Tibial nerve (tissue), 4 donors: ENCODE measurements at regions not wholly inside any gene's neighbourhood (a gene's known extent, or its start where the extent isn't known, plus 50 kb on each side); places are given as distances from the start of the nearest gene placed in this dataset.

Experiments
- DNase-seq, 2 donors: peaks; one replicate each; pipeline ENCODE4 v3.0.0-alpha.2; 2019; ENCODE audit warnings: low spot score in 2 of 2
- H3K27ac ChIP-seq, 4 donors: fragments of 200-600 bp; sonication (generic) in 3 of 4; one replicate each; pipeline ENCODE4 v1.5.1; 2017 to 2019; ENCODE audit warnings: mild to moderate bottlenecking in 1 of 4
- H3K27me3 ChIP-seq, 2 donors: fragments of 200-600 bp; sonication (generic) in 1 of 2; one replicate each; pipeline versions ENCODE4 v1.5.1 to v1.6.0; 2017 to 2019
- H3K36me3 ChIP-seq, 3 donors: fragments of 200-600 bp; sonication (generic); one replicate each; pipeline ENCODE4 v1.5.1; 2018 to 2019
- H3K4me1 ChIP-seq, 4 donors: fragments of 200-600 bp; sonication (generic) in 3 of 4; one replicate each; pipeline ENCODE4 v1.5.1; 2017 to 2019
- H3K4me3 ChIP-seq, 4 donors: fragments of 200-600 bp; sonication (generic) in 3 of 4; one replicate each; pipeline ENCODE4 v1.5.1; 2017 to 2019; ENCODE audit warnings: mild to moderate bottlenecking in 1 of 4, moderate library complexity in 1 of 4
- H3K9me3 ChIP-seq, 4 donors: fragments of 200-600 bp; sonication (generic) in 3 of 4; one replicate each; pipeline ENCODE4 v1.5.1; 2017 to 2019
- EP300 ChIP-seq, 2 donors: sonication (generic); formaldehyde crosslinking; IDR thresholded peaks; one replicate each; pipeline ENCODE4 v1.6.1; 2017; ENCODE audit warnings: antibody characterized with exemption in 2 of 2, mild to moderate bottlenecking in 1 of 2
- POLR2A ChIP-seq, 2 donors: fragments of 450-650 bp; IDR thresholded peaks; one replicate each; pipeline ENCODE4 v1.6.1; 2017; ENCODE audit warnings: antibody characterized with exemption in 2 of 2, mild to moderate bottlenecking in 2 of 2, moderate library complexity in 2 of 2
- WGBS, 2 donors: methylation state at CpG; one replicate each; pipeline ENCODE4 v1.1.5; 2018; 5-methylcytosine and 5-hydroxymethylcytosine counted together
- TF ChIP-seq, protein P1 (sequence below), 5 experiments: fragments of 200-600 bp in 3 of 5; fragments of 450-650 bp in 2 of 5; sonication (generic) in 3 of 5; IDR thresholded peaks; one replicate each; pipeline ENCODE4 v1.5.1; 2016 to 2019; ENCODE audit warnings: antibody characterized with exemption in 5 of 5, mild to moderate bottlenecking in 3 of 5, moderate library complexity in 2 of 5

DNA sequence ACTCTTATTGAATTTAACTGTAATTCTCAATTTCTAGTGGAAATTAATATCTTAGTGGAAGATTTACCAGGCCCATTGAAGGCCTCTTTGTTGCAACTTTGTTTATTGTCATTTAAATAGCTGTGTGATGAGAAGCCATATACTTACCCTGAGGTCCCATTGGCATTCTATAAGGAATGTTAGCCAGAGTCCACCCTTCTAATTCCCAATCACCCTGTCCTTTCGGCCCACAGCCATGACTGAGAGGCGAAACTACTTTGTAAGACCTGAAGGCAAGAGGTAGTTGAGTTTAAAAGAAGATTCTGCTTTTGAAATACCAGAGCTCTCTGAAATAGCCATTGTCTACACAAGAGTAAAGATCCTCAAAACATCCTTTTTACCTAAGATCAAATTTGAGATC lies 290.5 kb upstream of the RARB start:
- Histone ChIP-seq H3K36me3 (no peaks in the 10 kb centered on the region), H3K9me3 (peaks cover 0 to 9% (median 0%) of the 10 kb centered on the region in 4 donors), H3K4me1 (no peaks in the 10 kb centered on the region), H3K27ac (no peak overlapping the region), H3K27me3 (no peaks in the 10 kb centered on the region), H3K4me3 (no peak overlapping the region)
- WGBS, 2 donors = 92 to 94% methylated on average over 2 of the region's 2 CpGs
- DNase-seq = no peak
- TF ChIP-seq POLR2A (IDR thresholded peaks at IDR 0.05) (no peak), EP300 (IDR thresholded peaks at IDR 0.05) (no peak)
- TF ChIP-seq, protein P1, sequence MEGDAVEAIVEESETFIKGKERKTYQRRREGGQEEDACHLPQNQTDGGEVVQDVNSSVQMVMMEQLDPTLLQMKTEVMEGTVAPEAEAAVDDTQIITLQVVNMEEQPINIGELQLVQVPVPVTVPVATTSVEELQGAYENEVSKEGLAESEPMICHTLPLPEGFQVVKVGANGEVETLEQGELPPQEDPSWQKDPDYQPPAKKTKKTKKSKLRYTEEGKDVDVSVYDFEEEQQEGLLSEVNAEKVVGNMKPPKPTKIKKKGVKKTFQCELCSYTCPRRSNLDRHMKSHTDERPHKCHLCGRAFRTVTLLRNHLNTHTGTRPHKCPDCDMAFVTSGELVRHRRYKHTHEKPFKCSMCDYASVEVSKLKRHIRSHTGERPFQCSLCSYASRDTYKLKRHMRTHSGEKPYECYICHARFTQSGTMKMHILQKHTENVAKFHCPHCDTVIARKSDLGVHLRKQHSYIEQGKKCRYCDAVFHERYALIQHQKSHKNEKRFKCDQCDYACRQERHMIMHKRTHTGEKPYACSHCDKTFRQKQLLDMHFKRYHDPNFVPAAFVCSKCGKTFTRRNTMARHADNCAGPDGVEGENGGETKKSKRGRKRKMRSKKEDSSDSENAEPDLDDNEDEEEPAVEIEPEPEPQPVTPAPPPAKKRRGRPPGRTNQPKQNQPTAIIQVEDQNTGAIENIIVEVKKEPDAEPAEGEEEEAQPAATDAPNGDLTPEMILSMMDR (IDR thresholded peaks at IDR 0.05) = no peak

DNA sequence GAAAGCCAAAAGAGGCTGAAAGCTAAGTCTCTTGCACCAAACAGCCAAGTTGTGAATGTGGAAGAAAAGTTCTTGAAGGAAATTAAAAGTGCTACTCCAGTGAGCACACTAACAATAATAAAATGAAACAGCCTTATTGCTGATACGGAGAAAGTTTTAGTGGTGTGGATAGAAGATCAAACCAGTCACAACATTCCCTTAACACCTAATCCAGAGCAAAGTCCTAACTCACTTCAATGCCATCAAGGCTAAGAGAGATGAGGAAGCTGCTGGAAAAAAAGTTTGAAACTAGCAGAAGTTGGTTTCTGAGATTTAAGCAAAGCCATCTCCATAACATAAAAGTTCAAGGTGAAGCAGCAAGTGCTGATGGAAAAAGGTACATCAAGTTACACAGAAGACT lies 288.8 kb upstream of the RARB start:
- no peak overlapping the region for H3K27ac ChIP-seq
- no peaks in the 10 kb centered on the region for H3K36me3 ChIP-seq
- H3K4me3 ChIP-seq = no peak overlapping the region
- no peak for TF ChIP-seq EP300 (IDR thresholded peaks at IDR 0.05)
- TF ChIP-seq, protein P1 (IDR thresholded peaks at IDR 0.05) = no peak
- TF ChIP-seq POLR2A (IDR thresholded peaks at IDR 0.05) = no peak
- 81% methylated on average over 1 of the region's 1 CpG for WGBS, 2 donors
- peaks cover 0 to 9% (median 0%) of the 10 kb centered on the region in 4 donors for H3K9me3 ChIP-seq
- no peaks in the 10 kb centered on the region for H3K4me1 ChIP-seq
- H3K27me3 ChIP-seq = no peaks in the 10 kb centered on the region
- no peak for DNase-seq

DNA sequence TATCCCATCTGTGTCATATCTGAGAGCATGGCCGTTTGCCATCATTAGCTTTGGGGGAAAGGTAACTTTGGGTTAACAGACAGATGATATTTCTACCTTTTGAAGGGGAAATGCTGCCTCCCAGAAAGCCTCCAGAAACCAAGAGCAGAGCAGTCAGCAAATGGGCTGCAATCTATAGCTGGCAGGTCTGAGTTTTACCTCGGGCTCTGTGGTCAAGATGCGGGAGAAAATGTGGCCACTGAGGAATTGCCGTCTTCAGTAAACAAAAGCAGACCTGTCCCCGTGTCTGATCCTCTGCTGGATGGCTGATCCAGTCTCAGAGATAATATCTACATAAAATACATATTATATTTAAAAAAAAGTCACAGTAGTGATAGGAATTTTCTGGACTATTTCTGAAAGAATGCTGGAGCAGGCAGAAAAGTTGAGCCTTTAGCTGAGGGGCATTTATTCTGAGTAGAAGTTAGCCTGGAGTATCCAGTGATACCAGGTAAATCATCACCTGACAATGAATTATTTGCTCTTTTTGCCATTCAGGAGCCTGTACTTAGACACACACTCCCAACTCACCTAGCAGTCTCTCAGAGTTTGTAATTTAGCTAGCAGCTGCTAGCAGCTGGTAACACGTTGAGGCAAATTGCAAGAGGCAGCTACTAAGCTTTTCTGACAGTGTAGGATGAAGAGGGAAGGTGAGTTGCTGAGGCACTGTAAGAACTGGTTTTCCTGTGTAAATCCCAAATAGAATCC lies 285.3 kb upstream of the RARB start:
- no peak overlapping the region for H3K27ac ChIP-seq
- no peak for DNase-seq
- no peaks in the 10 kb centered on the region for H3K4me1 ChIP-seq
- H3K27me3 ChIP-seq = no peaks in the 10 kb centered on the region
- TF ChIP-seq EP300 (IDR thresholded peaks at IDR 0.05) (no peak), POLR2A (IDR thresholded peaks at IDR 0.05) (no peak)
- TF ChIP-seq, protein P1 (IDR thresholded peaks at IDR 0.05) = no peak
- H3K36me3 ChIP-seq = no peaks in the 10 kb centered on the region
- 65 to 76% methylated on average over 6 of the region's 6 CpGs for WGBS, 2 donors
- H3K4me3 ChIP-seq = no peak overlapping the region
- peaks cover 0 to 9% (median 0%) of the 10 kb centered on the region in 4 donors for H3K9me3 ChIP-seq

DNA sequence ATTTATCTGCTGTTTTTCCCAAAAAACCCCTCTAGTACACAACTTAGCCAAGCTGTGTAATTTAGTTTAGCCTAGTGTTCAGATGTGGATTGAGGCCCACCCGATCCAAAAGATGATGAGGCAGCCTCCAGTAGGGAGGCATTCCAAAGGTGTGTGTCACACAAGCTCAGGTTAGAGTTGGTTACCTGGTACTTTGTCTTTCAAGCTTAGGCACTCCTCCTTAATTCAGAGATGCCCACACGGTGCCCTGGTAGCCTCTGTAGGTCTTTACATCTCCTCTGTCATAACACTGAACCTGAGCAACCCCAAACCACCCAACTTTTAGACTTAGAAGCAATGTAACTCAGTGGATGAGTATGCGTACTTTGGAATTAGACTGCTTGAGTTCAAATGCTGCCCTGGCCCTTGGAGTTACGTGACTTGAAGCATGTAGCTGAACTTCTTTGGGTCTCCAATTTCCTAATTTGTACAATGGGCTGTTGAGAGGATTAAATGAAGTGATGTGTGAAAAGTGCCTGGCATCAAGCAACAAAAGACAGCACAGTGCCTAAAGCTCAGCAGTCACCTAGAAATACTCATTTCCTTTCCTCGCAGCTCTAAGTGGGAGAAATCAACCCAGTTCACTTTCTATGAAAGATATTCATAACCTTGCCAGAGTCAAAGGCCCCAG lies 284.6 kb upstream of the RARB start:
- Histone ChIP-seq H3K4me3 (no peak overlapping the region), H3K36me3 (no peaks in the 10 kb centered on the region), H3K27me3 (no peaks in the 10 kb centered on the region), H3K27ac (no peak overlapping the region), H3K4me1 (no peaks in the 10 kb centered on the region), H3K9me3 (peaks cover 0 to 9% (median 0%) of the 10 kb centered on the region in 4 donors)
- TF ChIP-seq, protein P1 (IDR thresholded peaks at IDR 0.05) = no peak
- TF ChIP-seq POLR2A (IDR thresholded peaks at IDR 0.05) (no peak), EP300 (IDR thresholded peaks at IDR 0.05) (no peak)
- no peak for DNase-seq
- WGBS, 2 donors = 82 to 89% methylated on average over 5 of the region's 5 CpGs

DNA sequence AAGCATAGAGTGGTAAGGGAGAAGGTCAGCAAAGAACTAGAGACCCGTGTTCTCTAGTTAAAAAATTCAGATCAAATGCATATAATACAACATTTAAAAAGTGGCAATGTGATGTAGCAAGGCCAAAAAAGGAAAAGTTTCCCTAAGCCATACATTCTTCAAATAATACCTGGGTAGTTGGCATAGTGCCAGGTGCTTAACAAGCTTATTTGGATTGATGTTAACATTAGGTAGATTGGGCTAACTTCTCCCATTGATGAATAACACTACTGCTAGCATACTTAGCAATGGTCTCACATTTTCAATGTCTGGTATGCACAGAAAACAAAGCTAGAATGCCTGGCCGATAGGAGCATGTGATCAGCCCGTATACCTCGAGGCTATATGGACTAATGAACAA lies 283.6 kb upstream of the RARB start:
- TF ChIP-seq EP300 (IDR thresholded peaks at IDR 0.05) (no peak), POLR2A (IDR thresholded peaks at IDR 0.05) (no peak)
- TF ChIP-seq, protein P1 (IDR thresholded peaks at IDR 0.05) = no peak
- no peaks in the 10 kb centered on the region for H3K4me1 ChIP-seq
- DNase-seq = no peak
- H3K4me3 ChIP-seq = no peak overlapping the region
- no peaks in the 10 kb centered on the region for H3K27me3 ChIP-seq
- H3K9me3 ChIP-seq = peaks cover 0 to 9% (median 0%) of the 10 kb centered on the region in 4 donors
- no peaks in the 10 kb centered on the region for H3K36me3 ChIP-seq
- H3K27ac ChIP-seq = no peak overlapping the region
- WGBS, 2 donors = 74 to 83% methylated on average over 4 of the region's 4 CpGs
